ENCODE measurements at regions not wholly inside any gene's neighbourhood (a gene's known extent, or its start where the extent isn't known, plus 50 kb on each side); places are given as distances from the start of the nearest gene placed in this dataset.

DNA sequence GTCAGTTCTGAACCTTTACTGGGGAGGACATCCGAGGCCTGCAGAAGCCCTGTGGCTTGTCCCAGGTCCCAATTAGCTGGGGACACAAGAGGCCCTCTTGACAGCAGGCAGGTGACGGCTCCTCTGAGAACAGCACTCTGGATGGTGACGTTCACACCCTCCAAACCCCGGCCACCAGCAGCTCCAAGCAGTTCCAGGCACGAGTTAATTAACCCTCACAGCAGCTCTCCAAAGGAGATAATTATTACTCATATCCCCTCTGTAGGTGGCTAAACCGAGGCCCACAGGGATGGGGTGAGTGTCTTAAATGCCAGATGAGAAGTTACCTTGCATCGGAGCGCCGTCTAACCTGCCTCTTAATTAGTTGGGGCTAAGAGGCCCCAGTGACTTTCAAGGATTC lies 168.9 kb upstream of the CIBAR2 start:
- TF ChIP-seq, protein P1, sequence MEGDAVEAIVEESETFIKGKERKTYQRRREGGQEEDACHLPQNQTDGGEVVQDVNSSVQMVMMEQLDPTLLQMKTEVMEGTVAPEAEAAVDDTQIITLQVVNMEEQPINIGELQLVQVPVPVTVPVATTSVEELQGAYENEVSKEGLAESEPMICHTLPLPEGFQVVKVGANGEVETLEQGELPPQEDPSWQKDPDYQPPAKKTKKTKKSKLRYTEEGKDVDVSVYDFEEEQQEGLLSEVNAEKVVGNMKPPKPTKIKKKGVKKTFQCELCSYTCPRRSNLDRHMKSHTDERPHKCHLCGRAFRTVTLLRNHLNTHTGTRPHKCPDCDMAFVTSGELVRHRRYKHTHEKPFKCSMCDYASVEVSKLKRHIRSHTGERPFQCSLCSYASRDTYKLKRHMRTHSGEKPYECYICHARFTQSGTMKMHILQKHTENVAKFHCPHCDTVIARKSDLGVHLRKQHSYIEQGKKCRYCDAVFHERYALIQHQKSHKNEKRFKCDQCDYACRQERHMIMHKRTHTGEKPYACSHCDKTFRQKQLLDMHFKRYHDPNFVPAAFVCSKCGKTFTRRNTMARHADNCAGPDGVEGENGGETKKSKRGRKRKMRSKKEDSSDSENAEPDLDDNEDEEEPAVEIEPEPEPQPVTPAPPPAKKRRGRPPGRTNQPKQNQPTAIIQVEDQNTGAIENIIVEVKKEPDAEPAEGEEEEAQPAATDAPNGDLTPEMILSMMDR (conservative IDR thresholded peaks at IDR 0.05): no peak
- no peak overlapping the region for H3K27ac ChIP-seq

GRCh38 chr16:85282842-85283241 lies 170.6 kb upstream of the CIBAR2 start:
- TF ChIP-seq ZFX (IDR thresholded peaks at IDR 0.05): no peak
- TF ChIP-seq, protein P1 (conservative IDR thresholded peaks at IDR 0.05): no peak
- no peak overlapping the region for H3K27ac ChIP-seq

- no peak for TF ChIP-seq ZFX (IDR thresholded peaks at IDR 0.05)
- TF ChIP-seq, protein P1 (conservative IDR thresholded peaks at IDR 0.05): no peak
- H3K27ac ChIP-seq: no peak overlapping the region
Measured at GRCh38 chr16:85283305-85284050, 171.2 kb upstream of the CIBAR2 start.

DNA sequence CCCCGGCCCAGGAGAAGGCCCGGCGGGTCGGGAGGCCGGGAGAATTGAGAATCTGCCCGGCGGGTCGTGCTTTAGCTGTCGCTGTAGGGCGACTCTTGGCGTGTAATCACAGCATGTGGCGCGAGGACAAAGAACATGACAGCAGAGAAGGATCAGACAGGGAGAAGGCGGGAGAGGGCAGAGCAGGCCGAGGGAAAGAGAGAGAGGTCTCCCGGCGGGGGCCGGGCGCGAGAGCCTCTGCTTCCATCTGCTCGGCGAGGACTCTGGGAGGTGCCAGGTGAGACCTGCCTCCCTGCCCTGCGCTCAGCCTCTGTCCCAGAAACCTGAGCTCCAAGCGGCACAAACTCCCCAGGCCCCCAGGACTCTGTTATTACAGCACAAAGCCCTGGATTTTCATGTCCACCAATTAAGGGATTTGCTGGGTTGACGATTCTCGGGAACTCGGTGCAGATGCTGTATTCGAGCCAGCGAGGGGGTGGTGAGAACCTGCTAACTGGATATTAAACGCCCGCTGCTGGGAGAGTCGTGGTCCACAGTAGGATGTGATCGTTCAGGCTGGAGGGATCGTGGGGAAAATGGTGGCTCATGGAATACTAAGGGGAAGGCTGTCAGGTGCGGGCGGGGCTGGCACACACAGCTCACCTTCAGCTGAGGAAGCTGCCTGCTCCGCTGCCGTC lies 172.0 kb upstream of the CIBAR2 start:
- no peak for TF ChIP-seq ZFX (IDR thresholded peaks at IDR 0.05)
- TF ChIP-seq, protein P1 (conservative IDR thresholded peaks at IDR 0.05): no peak
- H3K27ac ChIP-seq: no peak overlapping the region

DNA sequence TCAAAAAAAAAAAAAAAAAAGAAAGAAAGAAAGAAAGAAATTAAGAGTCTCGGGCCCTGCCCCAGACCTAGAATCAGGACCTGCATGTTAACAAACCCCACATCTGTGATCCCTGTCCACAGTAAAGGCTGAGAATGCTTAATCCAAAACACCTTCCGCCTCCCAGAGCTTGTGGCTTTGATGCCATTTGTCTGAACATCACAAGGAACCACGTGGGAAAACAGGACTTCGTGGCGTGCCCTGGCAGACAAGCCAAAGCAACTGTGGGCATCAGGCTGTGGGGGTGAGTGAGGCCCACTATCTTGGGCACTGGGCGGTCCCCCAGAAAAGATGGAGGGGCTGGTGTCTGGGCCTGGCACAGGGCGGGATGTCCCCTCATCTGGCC lies 173.4 kb upstream of the CIBAR2 start:
- no peak overlapping the region for H3K27ac ChIP-seq
- no peak for TF ChIP-seq ZFX (IDR thresholded peaks at IDR 0.05)
- TF ChIP-seq, protein P1 (conservative IDR thresholded peaks at IDR 0.05): no peak

- no peak for TF ChIP-seq ZFX (IDR thresholded peaks at IDR 0.05)
- TF ChIP-seq, protein P1 (conservative IDR thresholded peaks at IDR 0.05): no peak
- H3K27ac ChIP-seq: no peak overlapping the region
Measured at GRCh38 chr16:85286066-85286831, 174.0 kb upstream of the CIBAR2 start.

All from C4-2B (cell line).